ENCODE measurements at regions not wholly inside any gene's neighbourhood (a gene's known extent, or its start where the extent isn't known, plus 50 kb on each side); places are given as distances from the start of the nearest gene placed in this dataset.

DNA sequence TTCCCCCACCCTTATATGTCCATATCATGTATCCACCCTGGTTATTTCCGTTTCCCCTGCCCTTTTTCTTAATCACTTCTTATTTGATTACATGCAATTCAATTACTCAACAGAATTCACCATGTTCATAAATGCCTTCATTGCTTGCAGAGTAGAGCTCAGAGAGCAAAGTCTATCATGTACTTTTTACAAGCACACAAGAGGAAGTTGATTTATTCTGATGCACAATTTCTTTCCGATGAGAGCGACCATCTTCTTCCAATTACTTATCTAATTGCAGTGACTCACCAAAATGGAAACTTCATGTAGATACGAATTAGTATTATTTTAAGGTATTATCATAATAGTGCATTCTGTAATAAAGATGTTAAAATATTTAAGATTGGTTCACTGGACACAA lies 430.5 kb upstream of the KLF6 start:
- no peak for TF ChIP-seq POLR2A (IDR thresholded peaks at IDR 0.05)
- TF ChIP-seq, protein P1, sequence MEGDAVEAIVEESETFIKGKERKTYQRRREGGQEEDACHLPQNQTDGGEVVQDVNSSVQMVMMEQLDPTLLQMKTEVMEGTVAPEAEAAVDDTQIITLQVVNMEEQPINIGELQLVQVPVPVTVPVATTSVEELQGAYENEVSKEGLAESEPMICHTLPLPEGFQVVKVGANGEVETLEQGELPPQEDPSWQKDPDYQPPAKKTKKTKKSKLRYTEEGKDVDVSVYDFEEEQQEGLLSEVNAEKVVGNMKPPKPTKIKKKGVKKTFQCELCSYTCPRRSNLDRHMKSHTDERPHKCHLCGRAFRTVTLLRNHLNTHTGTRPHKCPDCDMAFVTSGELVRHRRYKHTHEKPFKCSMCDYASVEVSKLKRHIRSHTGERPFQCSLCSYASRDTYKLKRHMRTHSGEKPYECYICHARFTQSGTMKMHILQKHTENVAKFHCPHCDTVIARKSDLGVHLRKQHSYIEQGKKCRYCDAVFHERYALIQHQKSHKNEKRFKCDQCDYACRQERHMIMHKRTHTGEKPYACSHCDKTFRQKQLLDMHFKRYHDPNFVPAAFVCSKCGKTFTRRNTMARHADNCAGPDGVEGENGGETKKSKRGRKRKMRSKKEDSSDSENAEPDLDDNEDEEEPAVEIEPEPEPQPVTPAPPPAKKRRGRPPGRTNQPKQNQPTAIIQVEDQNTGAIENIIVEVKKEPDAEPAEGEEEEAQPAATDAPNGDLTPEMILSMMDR (IDR thresholded peaks at IDR 0.05 in 4 of 5, conservative IDR thresholded peaks at IDR 0.05 in 1 of 5), result no peak
- Histone ChIP-seq H3K9me3 (no peaks in the 10 kb centered on the region), H3K27ac (no peak overlapping the region), H3K36me3 (no peaks in the 10 kb centered on the region), H3K4me1 (peaks cover 7% of the 10 kb centered on the region in 2 donors), H3K27me3 (no peaks in the 10 kb centered on the region), H3K4me3 (no peak overlapping the region)
- in situ Hi-C loops (cut with MboI; ENCODE audit: low sequenced_read_pairs in 4 of 4), result no loop called here
- intact Hi-C loops (cut with DNase I; ENCODE audit: low total_unique reads), result no loop called here
- ATAC-seq (no peak), DNase-seq (no peak)

DNA sequence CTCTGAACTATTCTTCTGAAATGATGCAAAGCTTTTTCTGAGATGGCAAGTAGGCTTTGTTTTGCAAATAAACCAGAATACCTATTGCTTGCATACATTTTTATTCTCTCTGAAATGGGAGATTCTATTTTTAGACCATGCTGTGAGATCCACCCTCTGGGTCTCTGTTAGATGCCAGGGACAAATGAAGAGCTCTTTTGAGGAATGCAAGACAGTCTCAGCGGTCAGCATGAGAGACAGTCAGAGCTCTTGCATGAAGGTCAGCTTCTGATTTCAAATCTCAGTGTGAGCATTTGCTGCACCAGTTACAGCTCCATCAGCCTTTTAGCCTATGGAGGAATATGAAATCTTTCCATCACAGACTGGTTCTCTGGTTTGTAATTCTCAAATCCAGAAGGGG lies 429.9 kb upstream of the KLF6 start:
- Histone ChIP-seq H3K4me1 (peaks cover 7% of the 10 kb centered on the region in 2 donors), H3K27me3 (no peaks in the 10 kb centered on the region), H3K27ac (no peak overlapping the region), H3K4me3 (no peak overlapping the region), H3K9me3 (no peaks in the 10 kb centered on the region), H3K36me3 (no peaks in the 10 kb centered on the region)
- intact Hi-C loops (cut with DNase I; ENCODE audit: low total_unique reads), result no loop called here
- TF ChIP-seq, protein P1 (IDR thresholded peaks at IDR 0.05 in 4 of 5, conservative IDR thresholded peaks at IDR 0.05 in 1 of 5), result no peak
- in situ Hi-C loops (cut with MboI; ENCODE audit: low sequenced_read_pairs in 4 of 4), result no loop called here
- no peak for ATAC-seq
- DNase-seq, result no peak

DNA sequence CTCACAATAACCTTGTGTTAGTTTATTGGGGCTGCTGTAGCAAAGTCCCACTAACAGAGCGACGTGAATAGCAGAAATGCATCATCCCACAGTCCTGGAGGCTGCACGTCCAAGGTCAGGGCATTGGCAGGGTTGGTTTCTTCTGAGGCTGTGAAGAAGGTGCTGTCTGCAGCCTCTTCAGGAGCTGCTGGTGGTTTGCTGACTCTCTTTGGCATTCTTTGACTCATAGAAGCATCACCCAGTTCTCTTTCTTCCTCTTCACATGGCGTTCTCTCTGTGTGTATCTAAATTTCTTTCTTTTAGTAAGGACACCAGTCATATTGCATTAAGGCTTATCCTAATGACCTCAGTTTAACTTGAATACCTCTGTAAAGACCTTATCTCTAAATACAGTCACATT lies 428.4 kb upstream of the KLF6 start:
- in situ Hi-C loops (cut with MboI; ENCODE audit: low sequenced_read_pairs in 4 of 4), result no loop called here
- TF ChIP-seq POLR2A (IDR thresholded peaks at IDR 0.05), result no peak
- TF ChIP-seq, protein P1 (IDR thresholded peaks at IDR 0.05 in 4 of 5, conservative IDR thresholded peaks at IDR 0.05 in 1 of 5), result no peak
- DNase-seq (no peak), ATAC-seq (no peak)
- no peak overlapping the region for H3K4me3 ChIP-seq
- H3K36me3 ChIP-seq, result no peaks in the 10 kb centered on the region
- no peaks in the 10 kb centered on the region for H3K9me3 ChIP-seq
- intact Hi-C loops (cut with DNase I; ENCODE audit: low total_unique reads), result no loop called here
- H3K27me3 ChIP-seq, result no peaks in the 10 kb centered on the region
- H3K4me1 ChIP-seq, result peaks cover 7% of the 10 kb centered on the region in 2 donors
- H3K27ac ChIP-seq, result no peak overlapping the region

DNA sequence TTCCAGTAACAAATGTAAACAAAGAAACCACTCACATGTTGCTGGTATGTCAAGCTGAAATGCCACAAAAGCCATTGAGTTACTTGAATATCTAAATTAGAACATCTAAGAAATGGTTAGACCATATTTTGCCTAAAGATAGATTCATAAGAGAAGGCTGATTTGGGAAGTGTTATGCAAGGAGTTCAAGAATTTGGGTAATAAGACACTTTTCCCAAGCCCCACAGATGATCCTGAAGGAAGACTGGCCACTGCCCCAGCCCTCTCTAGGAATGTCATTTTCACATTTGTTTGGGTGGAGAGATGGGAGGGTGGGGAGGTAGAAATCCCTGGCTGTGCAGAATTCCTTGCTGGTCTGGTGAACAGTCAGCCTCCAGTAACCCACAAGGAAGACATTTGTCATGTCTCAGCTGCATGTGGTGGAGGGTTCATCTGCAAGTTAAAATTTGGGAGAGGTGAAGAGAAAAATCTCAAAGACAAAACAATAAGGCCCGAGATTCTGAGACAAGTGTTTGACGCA lies 427.2 kb upstream of the KLF6 start:
- TF ChIP-seq, protein P1 (IDR thresholded peaks at IDR 0.05 in 4 of 5, conservative IDR thresholded peaks at IDR 0.05 in 1 of 5), result no peak
- TF ChIP-seq POLR2A (IDR thresholded peaks at IDR 0.05), result no peak
- in situ Hi-C loops (cut with MboI; ENCODE audit: low sequenced_read_pairs in 4 of 4), result no loop called here

DNA sequence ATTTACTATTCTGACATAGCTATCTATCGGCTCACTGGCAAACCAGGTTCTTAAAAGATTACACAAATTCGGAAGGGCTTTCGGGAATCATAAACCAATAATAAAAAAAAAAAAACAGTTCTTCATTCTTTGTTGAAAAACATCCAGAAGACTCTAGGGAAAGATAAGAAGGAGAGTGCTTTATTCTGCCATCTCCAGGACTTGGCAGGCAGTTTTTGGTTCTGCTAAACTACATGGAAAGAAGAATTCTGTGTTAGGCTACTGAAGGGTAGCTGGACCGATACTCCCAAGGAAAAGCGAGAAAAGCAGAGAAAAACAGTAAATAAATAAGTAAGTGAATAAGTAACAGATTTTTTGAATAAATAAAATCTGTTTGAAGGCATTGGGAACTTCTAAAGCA lies 423.5 kb upstream of the KLF6 start:
- Histone ChIP-seq H3K9me3 (no peaks in the 10 kb centered on the region), H3K27me3 (no peaks in the 10 kb centered on the region), H3K4me1 (no peaks in the 10 kb centered on the region), H3K27ac (no peak overlapping the region), H3K36me3 (no peaks in the 10 kb centered on the region), H3K4me3 (no peak overlapping the region)
- no peak for DNase-seq
- in situ Hi-C loops (cut with MboI; ENCODE audit: low sequenced_read_pairs in 4 of 4), result no loop called here
- intact Hi-C loops (cut with DNase I; ENCODE audit: low total_unique reads), result no loop called here
- TF ChIP-seq POLR2A (IDR thresholded peaks at IDR 0.05), result no peak
- TF ChIP-seq, protein P1 (IDR thresholded peaks at IDR 0.05 in 4 of 5, conservative IDR thresholded peaks at IDR 0.05 in 1 of 5), result no peak
- ATAC-seq, result no peak

More for the DNA sequence above, 427.2 kb upstream of the KLF6 start:
- H3K4me1 ChIP-seq, result peaks cover 7% of the 10 kb centered on the region in 2 donors
- H3K27ac ChIP-seq, result no peak overlapping the region
- H3K36me3 ChIP-seq, result no peaks in the 10 kb centered on the region
- ATAC-seq (no peak), DNase-seq (no peak)
- intact Hi-C loops (cut with DNase I; ENCODE audit: low total_unique reads), result no loop called here
- no peaks in the 10 kb centered on the region for H3K27me3 ChIP-seq
- H3K4me3 ChIP-seq, result no peak overlapping the region
- H3K9me3 ChIP-seq, result no peaks in the 10 kb centered on the region
